ENCODE measurements at regions not wholly inside any gene's neighbourhood (a gene's known extent, or its start where the extent isn't known, plus 50 kb on each side); places are given as distances from the start of the nearest gene placed in this dataset.

GRCh38 chr9:16064771-16065170, 511.9 kb downstream of the CCDC171 start:
- TF ChIP-seq, protein P1, sequence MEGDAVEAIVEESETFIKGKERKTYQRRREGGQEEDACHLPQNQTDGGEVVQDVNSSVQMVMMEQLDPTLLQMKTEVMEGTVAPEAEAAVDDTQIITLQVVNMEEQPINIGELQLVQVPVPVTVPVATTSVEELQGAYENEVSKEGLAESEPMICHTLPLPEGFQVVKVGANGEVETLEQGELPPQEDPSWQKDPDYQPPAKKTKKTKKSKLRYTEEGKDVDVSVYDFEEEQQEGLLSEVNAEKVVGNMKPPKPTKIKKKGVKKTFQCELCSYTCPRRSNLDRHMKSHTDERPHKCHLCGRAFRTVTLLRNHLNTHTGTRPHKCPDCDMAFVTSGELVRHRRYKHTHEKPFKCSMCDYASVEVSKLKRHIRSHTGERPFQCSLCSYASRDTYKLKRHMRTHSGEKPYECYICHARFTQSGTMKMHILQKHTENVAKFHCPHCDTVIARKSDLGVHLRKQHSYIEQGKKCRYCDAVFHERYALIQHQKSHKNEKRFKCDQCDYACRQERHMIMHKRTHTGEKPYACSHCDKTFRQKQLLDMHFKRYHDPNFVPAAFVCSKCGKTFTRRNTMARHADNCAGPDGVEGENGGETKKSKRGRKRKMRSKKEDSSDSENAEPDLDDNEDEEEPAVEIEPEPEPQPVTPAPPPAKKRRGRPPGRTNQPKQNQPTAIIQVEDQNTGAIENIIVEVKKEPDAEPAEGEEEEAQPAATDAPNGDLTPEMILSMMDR (IDR thresholded peaks at IDR 0.05; ENCODE audit: low read length) = no peak
- no peak for TF ChIP-seq EZH2 (optimal IDR thresholded peaks at IDR 0.05; ENCODE audit: low read depth, low read length)

Data from MM.1S (cell line).